ENCODE measurements at regions not wholly inside any gene's neighbourhood (a gene's known extent, or its start where the extent isn't known, plus 50 kb on each side); places are given as distances from the start of the nearest gene placed in this dataset.

GRCh38 chr18:45548614-45549013, 66.7 kb upstream of the SLC14A2 start:
- TF ChIP-seq CTCF (IDR thresholded peaks at IDR 0.05) = no peak
- TF ChIP-seq POLR2A (IDR thresholded peaks at IDR 0.05) = no peak
